ENCODE measurements at regions not wholly inside any gene's neighbourhood (a gene's known extent, or its start where the extent isn't known, plus 50 kb on each side); places are given as distances from the start of the nearest gene placed in this dataset.

DNA sequence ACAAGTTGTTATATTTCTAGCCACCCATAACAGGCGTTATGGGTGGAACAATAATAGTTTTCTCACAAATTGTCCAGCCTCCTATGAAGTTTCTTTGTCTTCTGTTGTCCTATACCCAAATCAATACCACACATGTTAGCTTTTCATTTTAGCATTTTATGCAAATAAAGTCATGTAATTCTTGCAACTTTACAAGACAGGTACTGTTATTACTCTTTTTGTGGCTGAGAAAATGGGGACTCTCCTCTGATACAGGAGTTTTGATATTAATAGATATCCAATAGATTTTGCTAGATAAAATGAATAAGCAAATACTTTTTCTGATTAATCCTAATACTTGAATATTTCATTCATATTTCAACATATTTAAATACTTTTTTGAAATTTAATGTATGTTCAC is 151.0 kb downstream of the PMAIP1 start (continued):
- TF ChIP-seq PHF8 (conservative IDR thresholded peaks at IDR 0.05; ENCODE audit: low read depth, low read length) (no peak), SP1 (IDR thresholded peaks at IDR 0.05; ENCODE audit: low read depth, low read length) (no peak)

DNA sequence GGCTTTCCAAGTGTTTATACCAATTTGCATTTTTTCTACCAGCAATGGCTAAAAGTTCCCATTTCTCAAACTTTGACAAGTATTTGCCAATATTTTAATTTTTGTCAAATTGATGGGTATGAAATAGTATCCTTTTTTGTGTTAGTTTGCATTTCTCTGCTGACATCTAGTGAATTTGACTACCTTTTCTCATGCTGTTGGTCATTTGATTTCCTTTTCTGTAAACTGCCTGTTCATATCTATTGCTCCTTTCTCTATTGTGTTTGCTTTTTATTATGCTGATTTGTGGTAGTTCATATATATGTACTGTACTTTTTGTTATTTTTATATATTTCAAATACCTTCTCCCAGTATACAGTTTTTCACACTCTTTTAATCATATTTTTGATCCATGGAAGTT is 149.4 kb downstream of the PMAIP1 start:
- Histone ChIP-seq H4K8ac (ENCODE audit: extremely low read depth, insufficient read depth, low read length) (no peak overlapping the region), H2AK5ac (ENCODE audit: low read depth, low read length) (no peak overlapping the region), H3K23ac (ENCODE audit: insufficient read length) (no peak overlapping the region), H2BK5ac (ENCODE audit: low read depth, low read length) (no peak overlapping the region), H3K79me2 (ENCODE audit: control insufficient read depth in 1 of 2, insufficient read depth in 2 of 2, low read length in 2 of 2) (no peaks in the 10 kb centered on the region), H3K27ac (ENCODE audit: low read depth, low read length) (no peak overlapping the region), H3K14ac (ENCODE audit: insufficient read length) (no peak overlapping the region), H3K4me2 (ENCODE audit: insufficient read depth in 1 of 2, low read depth in 2 of 2, low read length in 2 of 2) (no peak overlapping the region), H3K56ac (replicated peaks; ENCODE audit: insufficient read length, low read depth, low read length) (no peak overlapping the region), H4K5ac (ENCODE audit: insufficient read length, low read depth, low read length) (no peak overlapping the region), H4K91ac (replicated peaks; ENCODE audit: insufficient read length, low read length) (no peak overlapping the region), H3K4me3 (ENCODE audit: extremely low read depth in 1 of 4, insufficient read depth in 2 of 4, low read depth in 3 of 4, low read length in 4 of 4) (no peak overlapping the region), H3K27me3 (replicated peaks in 1 of 4; ENCODE audit: control insufficient read depth in 3 of 4, extremely low read depth in 1 of 4, insufficient read depth in 3 of 4, low read length in 3 of 4) (no peaks in the 10 kb centered on the region), H3K23me2 (ENCODE audit: low read depth, low read length) (no peaks in the 10 kb centered on the region; the same call in 1 of the 2 replicates), H2BK15ac (ENCODE audit: low read length) (no peak overlapping the region), H2BK20ac (ENCODE audit: low read length) (no peak overlapping the region), H4K20me1 (replicated peaks in 1 of 2; ENCODE audit: control insufficient read depth in 1 of 2, insufficient read depth in 2 of 2, low read length in 2 of 2) (no peaks in the 10 kb centered on the region), H2AFZ (ENCODE audit: low read length) (no peak overlapping the region), H3K36me3 (ENCODE audit: control insufficient read depth in 2 of 4, insufficient read depth in 4 of 4, low read length in 3 of 4) (no peaks in the 10 kb centered on the region), H3K9me3 (ENCODE audit: insufficient read depth in 2 of 2, low read depth in 1 of 2, low read length in 1 of 2) (no peaks in the 10 kb centered on the region), H3K9ac (replicated peaks in 1 of 4; ENCODE audit: extremely low read depth in 1 of 4, low read depth in 3 of 4, low read length in 3 of 4) (no peak overlapping the region), H3K4me1 (replicated peaks in 1 of 4; ENCODE audit: control insufficient read depth in 3 of 4, insufficient read depth in 4 of 4, low read length in 3 of 4) (peaks cover 0 to 2% (median 0%) of the 10 kb centered on the region in 4 experiments; a peak in 1 of 7 replicates), H2BK12ac (ENCODE audit: low read depth, low read length) (no peak overlapping the region), H2BK120ac (replicated peaks; ENCODE audit: low read depth, low read length) (no peak overlapping the region), H3K4ac (replicated peaks; ENCODE audit: insufficient read length, low read depth, low read length) (no peak overlapping the region), H3K79me1 (ENCODE audit: low read depth, low read length) (no peaks in the 10 kb centered on the region), H3K18ac (ENCODE audit: extremely low read depth, low read length) (no peak overlapping the region)
- CTCF ChIA-PET (ENCODE audit: partially characterized antibody), result no interaction called here
- DNase-seq (ENCODE audit: low read depth in 1 of 2, low spot score in 2 of 2), result no peak
- FAIRE-seq, result no peak
- POLR2A ChIA-PET (ENCODE audit: partially characterized antibody), result no interaction called here
- TF ChIP-seq, protein P1, sequence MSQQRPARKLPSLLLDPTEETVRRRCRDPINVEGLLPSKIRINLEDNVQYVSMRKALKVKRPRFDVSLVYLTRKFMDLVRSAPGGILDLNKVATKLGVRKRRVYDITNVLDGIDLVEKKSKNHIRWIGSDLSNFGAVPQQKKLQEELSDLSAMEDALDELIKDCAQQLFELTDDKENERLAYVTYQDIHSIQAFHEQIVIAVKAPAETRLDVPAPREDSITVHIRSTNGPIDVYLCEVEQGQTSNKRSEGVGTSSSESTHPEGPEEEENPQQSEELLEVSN (IDR thresholded peaks at IDR 0.05), result no peak
- no peak for TF ChIP-seq KDM5A (IDR thresholded peaks at IDR 0.05; ENCODE audit: low read length)
- no peak for TF ChIP-seq SRF (IDR thresholded peaks at IDR 0.05; ENCODE audit: low read depth, low read length)
- no peak for TF ChIP-seq KDM4A (IDR thresholded peaks at IDR 0.05; ENCODE audit: low read depth, low read length, severe bottlenecking)
- TF ChIP-seq POLR2A (IDR thresholded peaks at IDR 0.05; ENCODE audit: control extremely low read depth in 1 of 2, low read depth in 2 of 2, low read length in 2 of 2), result no peak
- TF ChIP-seq TCF12 (IDR thresholded peaks at IDR 0.05; ENCODE audit: low read depth, low read length), result no peak
- no peak for TF ChIP-seq NANOG (IDR thresholded peaks at IDR 0.05; ENCODE audit: insufficient read depth, low read depth, low read length, poor library complexity, severe bottlenecking)
- no peak for TF ChIP-seq EP300 (IDR thresholded peaks at IDR 0.05; ENCODE audit: borderline replicate concordance in 1 of 2, low read depth in 2 of 2, low read length in 2 of 2)
- TF ChIP-seq NRF1 (IDR thresholded peaks at IDR 0.05; ENCODE audit: low read depth, low read length), result no peak
- TF ChIP-seq CREB1 (IDR thresholded peaks at IDR 0.05), result no peak
- TF ChIP-seq RBBP5 (IDR thresholded peaks at IDR 0.05; ENCODE audit: borderline replicate concordance, low read depth, low read length), result no peak
- no peak for TF ChIP-seq GABPA (IDR thresholded peaks at IDR 0.05; ENCODE audit: borderline replicate concordance, insufficient read depth, low read length)

All from H1 (cell line).